ENCODE measurements at regions not wholly inside any gene's neighbourhood (a gene's known extent, or its start where the extent isn't known, plus 50 kb on each side); places are given as distances from the start of the nearest gene placed in this dataset.

- Histone ChIP-seq H3K9ac (ENCODE audit: low read length) (no peak overlapping the region), H3K27me3 (ENCODE audit: control insufficient read depth in 1 of 2, insufficient read depth in 2 of 2, low read length in 2 of 2) (no peaks in the 10 kb centered on the region), H3K4me1 (ENCODE audit: insufficient read depth, low read length) (no peaks in the 10 kb centered on the region), H3K27ac (ENCODE audit: low read depth, low read length) (no peak overlapping the region), H3K36me3 (ENCODE audit: insufficient read depth, low read length) (no peaks in the 10 kb centered on the region), H3K9me3 (ENCODE audit: low read length) (no peaks in the 10 kb centered on the region), H3K4me3 (ENCODE audit: low read depth in 1 of 2, low read length in 2 of 2) (no peak overlapping the region)
These were observed 246.2 kb downstream of the LNPK start for GRCh38 chr2:175755656-175756386.

GRCh38 chr2:175755169-175755568 is 246.9 kb downstream of the LNPK start:
- H3K27ac ChIP-seq (ENCODE audit: low read depth, low read length), result no peak overlapping the region
- no peak overlapping the region for H3K9ac ChIP-seq (ENCODE audit: low read length)
- H3K4me3 ChIP-seq (ENCODE audit: low read depth in 1 of 2, low read length in 2 of 2), result no peak overlapping the region
- no peaks in the 10 kb centered on the region for H3K9me3 ChIP-seq (ENCODE audit: low read length)
- H3K4me1 ChIP-seq (ENCODE audit: insufficient read depth, low read length), result no peaks in the 10 kb centered on the region
- H3K36me3 ChIP-seq (ENCODE audit: insufficient read depth, low read length), result no peaks in the 10 kb centered on the region
- H3K27me3 ChIP-seq (ENCODE audit: control insufficient read depth in 1 of 2, insufficient read depth in 2 of 2, low read length in 2 of 2), result no peaks in the 10 kb centered on the region

GRCh38 chr2:175750195-175750594 is 251.9 kb downstream of the LNPK start:
- H3K4me1 ChIP-seq (ENCODE audit: insufficient read depth, low read length), result no peaks in the 10 kb centered on the region
- no peak overlapping the region for H3K9ac ChIP-seq (ENCODE audit: low read length)
- no peaks in the 10 kb centered on the region for H3K9me3 ChIP-seq (ENCODE audit: low read length)
- H3K27me3 ChIP-seq (ENCODE audit: control insufficient read depth in 1 of 2, insufficient read depth in 2 of 2, low read length in 2 of 2), result no peaks in the 10 kb centered on the region
- H3K4me3 ChIP-seq (ENCODE audit: low read depth in 1 of 2, low read length in 2 of 2), result no peak overlapping the region
- H3K36me3 ChIP-seq (ENCODE audit: insufficient read depth, low read length), result no peaks in the 10 kb centered on the region
- H3K27ac ChIP-seq (ENCODE audit: low read depth, low read length), result no peak overlapping the region

- no peak overlapping the region for H3K27ac ChIP-seq (ENCODE audit: low read depth, low read length)
- no peaks in the 10 kb centered on the region for H3K36me3 ChIP-seq (ENCODE audit: insufficient read depth, low read length)
- no peaks in the 10 kb centered on the region for H3K27me3 ChIP-seq (ENCODE audit: control insufficient read depth in 1 of 2, insufficient read depth in 2 of 2, low read length in 2 of 2)
- H3K9ac ChIP-seq (ENCODE audit: low read length), result no peak overlapping the region
- no peaks in the 10 kb centered on the region for H3K4me1 ChIP-seq (ENCODE audit: insufficient read depth, low read length)
- H3K4me3 ChIP-seq (ENCODE audit: low read depth in 1 of 2, low read length in 2 of 2), result no peak overlapping the region
- no peaks in the 10 kb centered on the region for H3K9me3 ChIP-seq (ENCODE audit: low read length)
These were observed 256.2 kb downstream of the LNPK start for GRCh38 chr2:175745911-175746310.

GRCh38 chr2:175744000-175744399 is 258.1 kb downstream of the LNPK start:
- Histone ChIP-seq H3K27me3 (ENCODE audit: control insufficient read depth in 1 of 2, insufficient read depth in 2 of 2, low read length in 2 of 2) (no peaks in the 10 kb centered on the region), H3K4me3 (ENCODE audit: low read depth in 1 of 2, low read length in 2 of 2) (no peak overlapping the region), H3K27ac (ENCODE audit: low read depth, low read length) (no peak overlapping the region), H3K9me3 (ENCODE audit: low read length) (no peaks in the 10 kb centered on the region), H3K9ac (ENCODE audit: low read length) (no peak overlapping the region), H3K36me3 (ENCODE audit: insufficient read depth, low read length) (no peaks in the 10 kb centered on the region), H3K4me1 (ENCODE audit: insufficient read depth, low read length) (no peaks in the 10 kb centered on the region)

- H3K9ac ChIP-seq (ENCODE audit: low read length), result no peak overlapping the region
- no peak overlapping the region for H3K4me3 ChIP-seq (ENCODE audit: low read depth in 1 of 2, low read length in 2 of 2)
- no peak overlapping the region for H3K27ac ChIP-seq (ENCODE audit: low read depth, low read length)
- no peaks in the 10 kb centered on the region for H3K4me1 ChIP-seq (ENCODE audit: insufficient read depth, low read length)
- H3K27me3 ChIP-seq (ENCODE audit: control insufficient read depth in 1 of 2, insufficient read depth in 2 of 2, low read length in 2 of 2), result no peaks in the 10 kb centered on the region
- H3K36me3 ChIP-seq (ENCODE audit: insufficient read depth, low read length), result no peaks in the 10 kb centered on the region
- no peaks in the 10 kb centered on the region for H3K9me3 ChIP-seq (ENCODE audit: low read length)
These were observed 259.1 kb downstream of the LNPK start for GRCh38 chr2:175743011-175743410.

GRCh38 chr2:175742367-175742766 is 259.7 kb downstream of the LNPK start:
- no peaks in the 10 kb centered on the region for H3K27me3 ChIP-seq (ENCODE audit: control insufficient read depth in 1 of 2, insufficient read depth in 2 of 2, low read length in 2 of 2)
- H3K9ac ChIP-seq (ENCODE audit: low read length), result no peak overlapping the region
- no peaks in the 10 kb centered on the region for H3K36me3 ChIP-seq (ENCODE audit: insufficient read depth, low read length)
- H3K4me1 ChIP-seq (ENCODE audit: insufficient read depth, low read length), result no peaks in the 10 kb centered on the region
- H3K4me3 ChIP-seq (ENCODE audit: low read depth in 1 of 2, low read length in 2 of 2), result no peak overlapping the region
- no peak overlapping the region for H3K27ac ChIP-seq (ENCODE audit: low read depth, low read length)
- H3K9me3 ChIP-seq (ENCODE audit: low read length), result no peaks in the 10 kb centered on the region

- no peak overlapping the region for H3K4me3 ChIP-seq (ENCODE audit: low read depth in 1 of 2, low read length in 2 of 2)
- no peaks in the 10 kb centered on the region for H3K36me3 ChIP-seq (ENCODE audit: insufficient read depth, low read length)
- H3K4me1 ChIP-seq (ENCODE audit: insufficient read depth, low read length), result no peaks in the 10 kb centered on the region
- H3K9me3 ChIP-seq (ENCODE audit: low read length), result no peaks in the 10 kb centered on the region
- H3K9ac ChIP-seq (ENCODE audit: low read length), result no peak overlapping the region
- H3K27me3 ChIP-seq (ENCODE audit: control insufficient read depth in 1 of 2, insufficient read depth in 2 of 2, low read length in 2 of 2), result no peaks in the 10 kb centered on the region
- H3K27ac ChIP-seq (ENCODE audit: low read depth, low read length), result no peak overlapping the region
These were observed 260.9 kb downstream of the LNPK start for GRCh38 chr2:175741164-175741563.

GRCh38 chr2:175737722-175738361 is 264.2 kb downstream of the LNPK start:
- Histone ChIP-seq H3K9ac (ENCODE audit: low read length) (no peak overlapping the region), H3K27ac (ENCODE audit: low read depth, low read length) (no peak overlapping the region), H3K27me3 (ENCODE audit: control insufficient read depth in 1 of 2, insufficient read depth in 2 of 2, low read length in 2 of 2) (no peaks in the 10 kb centered on the region), H3K4me3 (ENCODE audit: low read depth in 1 of 2, low read length in 2 of 2) (no peak overlapping the region), H3K36me3 (ENCODE audit: insufficient read depth, low read length) (no peaks in the 10 kb centered on the region), H3K4me1 (ENCODE audit: insufficient read depth, low read length) (no peaks in the 10 kb centered on the region), H3K9me3 (ENCODE audit: low read length) (no peaks in the 10 kb centered on the region)

GRCh38 chr2:175734686-175735085 is 267.4 kb downstream of the LNPK start:
- H3K9ac ChIP-seq (ENCODE audit: low read length), result no peak overlapping the region

GRCh38 chr2:175732531-175732930 is 269.5 kb downstream of the LNPK start:
- Histone ChIP-seq H3K4me3 (ENCODE audit: low read depth in 1 of 2, low read length in 2 of 2) (no peak overlapping the region), H3K27ac (ENCODE audit: low read depth, low read length) (no peak overlapping the region)

More at GRCh38 chr2:175734686-175735085, 267.4 kb downstream of the LNPK start:
- Histone ChIP-seq H3K27ac (ENCODE audit: low read depth, low read length) (no peak overlapping the region), H3K9me3 (ENCODE audit: low read length) (no peaks in the 10 kb centered on the region), H3K27me3 (ENCODE audit: control insufficient read depth in 1 of 2, insufficient read depth in 2 of 2, low read length in 2 of 2) (no peaks in the 10 kb centered on the region), H3K36me3 (ENCODE audit: insufficient read depth, low read length) (no peaks in the 10 kb centered on the region), H3K4me1 (ENCODE audit: insufficient read depth, low read length) (no peaks in the 10 kb centered on the region), H3K4me3 (ENCODE audit: low read depth in 1 of 2, low read length in 2 of 2) (no peak overlapping the region)

GRCh38 chr2:175730050-175730449 is 272.0 kb downstream of the LNPK start:
- H3K27ac ChIP-seq (ENCODE audit: low read depth, low read length), result no peak overlapping the region
- no peaks in the 10 kb centered on the region for H3K36me3 ChIP-seq (ENCODE audit: insufficient read depth, low read length)
- H3K4me3 ChIP-seq (ENCODE audit: low read depth in 1 of 2, low read length in 2 of 2), result no peak overlapping the region
- no peaks in the 10 kb centered on the region for H3K4me1 ChIP-seq (ENCODE audit: insufficient read depth, low read length)
- no peak overlapping the region for H3K9ac ChIP-seq (ENCODE audit: low read length)
- H3K27me3 ChIP-seq (ENCODE audit: control insufficient read depth in 1 of 2, insufficient read depth in 2 of 2, low read length in 2 of 2), result no peaks in the 10 kb centered on the region
- H3K9me3 ChIP-seq (ENCODE audit: low read length), result no peaks in the 10 kb centered on the region

More at GRCh38 chr2:175732531-175732930, 269.5 kb downstream of the LNPK start:
- no peaks in the 10 kb centered on the region for H3K27me3 ChIP-seq (ENCODE audit: control insufficient read depth in 1 of 2, insufficient read depth in 2 of 2, low read length in 2 of 2)
- no peaks in the 10 kb centered on the region for H3K4me1 ChIP-seq (ENCODE audit: insufficient read depth, low read length)
- no peaks in the 10 kb centered on the region for H3K36me3 ChIP-seq (ENCODE audit: insufficient read depth, low read length)
- no peak overlapping the region for H3K9ac ChIP-seq (ENCODE audit: low read length)
- H3K9me3 ChIP-seq (ENCODE audit: low read length), result no peaks in the 10 kb centered on the region

All from muscle layer of colon (tissue), 2 donors.